GM13977 (cell line): ENCODE measurements at regions not wholly inside any gene's neighbourhood (a gene's known extent, or its start where the extent isn't known, plus 50 kb on each side); places are given as distances from the start of the nearest gene placed in this dataset.
"Not testable (repeated sequence)": the region's sequence is repeated elsewhere in the genome, so short reads cannot be mapped to it uniquely, and the experiment has no call there.

Source experiments
- DNase-seq: peaks from one replicate; pipeline ENCODE4 v3.0.0; 2012; ENCODE audit warnings: low spot score
- CTCF ChIP-seq: IDR thresholded peaks from 2 replicates; pipeline ENCODE4 v1.5.1; 2012; ENCODE audit warnings: mild to moderate bottlenecking, control low read depth; ENCODE audit not compliant: insufficient read depth; ENCODE audit errors: extremely low read depth, missing control alignments
- in situ Hi-C: fragments of 300-500 bp; cut with MboI; formaldehyde crosslinking; loops from one replicate; pipeline ENCODE4 v1.12.0; 2022; ENCODE audit warnings: low sequenced_read_pairs, low pct_unique_long_range_greater_than_20kb, mixed read lengths, inconsistent platforms; ENCODE audit not compliant: unreplicated experiment

- in situ Hi-C loops, result no loop called here
- no peak for DNase-seq
- TF ChIP-seq CTCF, result no peak
These were observed 232.6 kb upstream of the PLXNA2 start for GRCh38 chr1:208476846-208477170.

DNA sequence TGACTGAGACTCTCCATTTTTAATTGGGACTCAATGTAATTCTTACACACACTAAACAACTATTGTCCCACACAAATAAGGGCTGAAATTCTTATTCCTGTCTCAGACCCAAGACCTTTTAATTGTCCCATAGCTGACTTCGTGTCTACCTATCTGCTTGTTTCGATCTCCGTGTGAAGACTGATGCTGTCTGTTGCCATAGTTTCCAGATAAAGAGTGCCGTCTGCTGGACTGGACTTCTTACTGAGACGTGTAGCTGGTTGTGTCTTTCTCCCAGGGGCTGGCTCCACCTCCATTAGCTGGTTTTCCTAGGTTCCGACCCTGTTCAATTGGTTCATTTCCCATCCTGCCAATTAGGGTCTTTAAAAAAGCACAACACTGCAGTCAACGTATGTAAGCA, 235.3 kb upstream of the PLXNA2 start:
- in situ Hi-C loops, result no loop called here
- no peak for DNase-seq
- no peak for TF ChIP-seq CTCF

DNA sequence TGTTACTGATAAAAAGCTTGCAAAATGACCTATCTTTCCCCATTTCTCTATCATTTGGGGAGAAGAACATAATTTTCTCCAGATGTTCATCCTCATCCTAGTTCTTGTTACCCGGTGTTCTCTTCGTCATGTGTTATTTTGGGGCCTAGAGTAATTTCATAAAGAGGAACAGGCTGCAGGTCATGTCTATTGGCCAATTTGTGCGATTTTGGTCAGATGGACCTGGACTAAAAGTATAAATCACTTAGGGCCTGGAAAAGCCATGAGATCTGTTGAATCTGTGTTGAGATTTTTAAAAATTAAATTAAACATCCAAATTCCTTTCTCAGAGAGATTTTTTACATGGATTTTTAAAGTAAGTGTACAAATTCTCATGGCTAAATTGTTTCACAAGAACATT, 241.3 kb upstream of the PLXNA2 start:
- no peak for TF ChIP-seq CTCF
- no peak for DNase-seq
- in situ Hi-C loops, result no loop called here

DNA sequence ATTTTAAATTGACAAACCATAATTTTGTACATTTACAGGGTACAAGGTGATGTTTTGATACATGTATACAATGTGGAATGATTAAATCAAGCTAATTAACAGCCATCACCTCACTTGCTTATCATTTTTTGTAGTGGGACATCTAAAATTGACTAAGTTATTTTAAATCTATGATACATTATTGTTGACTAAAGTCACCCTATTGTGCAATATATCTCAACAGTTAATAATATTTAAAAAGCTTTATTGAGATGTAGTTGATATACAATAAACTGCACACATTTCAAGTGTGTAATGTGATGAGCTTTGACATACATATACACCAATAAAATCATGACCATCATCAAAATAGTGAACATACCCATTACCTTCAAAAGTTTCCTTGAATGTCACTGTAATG, 242.5 kb upstream of the PLXNA2 start:
- DNase-seq, result no peak
- in situ Hi-C loops, result no loop called here
- no peak for TF ChIP-seq CTCF

DNA sequence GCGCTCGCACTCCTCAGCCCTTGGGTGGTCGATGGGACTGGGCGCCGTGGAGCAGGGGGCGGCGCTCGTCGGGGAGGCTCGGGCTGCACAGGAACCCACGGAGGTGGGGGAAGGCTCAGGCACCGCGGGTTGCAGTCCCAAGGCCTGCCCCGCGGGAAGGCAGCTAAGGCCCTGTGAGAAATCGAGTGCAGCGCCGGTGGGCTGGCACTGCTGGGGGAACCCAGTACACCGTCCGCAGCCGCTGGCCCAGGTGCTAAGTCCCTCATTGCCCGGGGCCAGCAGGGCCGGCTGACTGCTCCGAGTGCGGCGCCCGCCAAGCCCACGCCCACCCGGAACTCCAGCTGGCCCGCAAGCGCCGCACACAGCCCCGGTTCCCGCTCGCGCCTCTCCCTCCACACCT, 244.2 kb upstream of the PLXNA2 start:
- in situ Hi-C loops, DNase-seq: not testable (repeated sequence)

GRCh38 chr1:208496467-208497371, 252.5 kb upstream of the PLXNA2 start:
- in situ Hi-C loops, result no loop called here
- no peak for TF ChIP-seq CTCF
- DNase-seq, result no peak

- no peak for TF ChIP-seq CTCF
- in situ Hi-C loops, result no loop called here
- DNase-seq, result no peak
These were observed 253.8 kb upstream of the PLXNA2 start for GRCh38 chr1:208497866-208498541.
